ENCODE measurements at regions not wholly inside any gene's neighbourhood (a gene's known extent, or its start where the extent isn't known, plus 50 kb on each side); places are given as distances from the start of the nearest gene placed in this dataset.

DNA sequence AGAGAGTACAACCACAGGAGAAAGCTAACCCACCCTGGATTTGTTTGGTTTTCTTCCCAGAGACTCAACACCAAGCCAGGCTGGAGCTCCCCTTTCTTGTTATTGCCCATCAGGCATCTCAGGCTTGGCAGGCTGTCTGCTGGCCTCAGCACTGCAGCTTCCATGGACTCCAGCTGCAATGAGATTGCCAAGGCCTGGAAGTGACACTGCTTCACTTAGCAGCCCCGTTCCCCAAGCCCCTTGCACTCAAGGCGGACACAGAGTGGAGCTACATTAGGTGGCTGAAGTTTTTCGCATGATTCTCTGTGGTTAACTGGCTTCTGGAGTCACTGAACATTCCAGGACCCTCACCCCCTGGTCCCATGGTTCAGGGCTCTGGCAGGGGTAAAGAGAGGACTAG, 163.1 kb upstream of the GDF10 start:
- TF ChIP-seq POLR2AphosphoS5 (IDR thresholded peaks at IDR 0.05; ENCODE audit: low read depth, low read length), result no peak
- TF ChIP-seq, protein P1, sequence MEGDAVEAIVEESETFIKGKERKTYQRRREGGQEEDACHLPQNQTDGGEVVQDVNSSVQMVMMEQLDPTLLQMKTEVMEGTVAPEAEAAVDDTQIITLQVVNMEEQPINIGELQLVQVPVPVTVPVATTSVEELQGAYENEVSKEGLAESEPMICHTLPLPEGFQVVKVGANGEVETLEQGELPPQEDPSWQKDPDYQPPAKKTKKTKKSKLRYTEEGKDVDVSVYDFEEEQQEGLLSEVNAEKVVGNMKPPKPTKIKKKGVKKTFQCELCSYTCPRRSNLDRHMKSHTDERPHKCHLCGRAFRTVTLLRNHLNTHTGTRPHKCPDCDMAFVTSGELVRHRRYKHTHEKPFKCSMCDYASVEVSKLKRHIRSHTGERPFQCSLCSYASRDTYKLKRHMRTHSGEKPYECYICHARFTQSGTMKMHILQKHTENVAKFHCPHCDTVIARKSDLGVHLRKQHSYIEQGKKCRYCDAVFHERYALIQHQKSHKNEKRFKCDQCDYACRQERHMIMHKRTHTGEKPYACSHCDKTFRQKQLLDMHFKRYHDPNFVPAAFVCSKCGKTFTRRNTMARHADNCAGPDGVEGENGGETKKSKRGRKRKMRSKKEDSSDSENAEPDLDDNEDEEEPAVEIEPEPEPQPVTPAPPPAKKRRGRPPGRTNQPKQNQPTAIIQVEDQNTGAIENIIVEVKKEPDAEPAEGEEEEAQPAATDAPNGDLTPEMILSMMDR (IDR thresholded peaks at IDR 0.05), result no peak
